ENCODE measurements at regions not wholly inside any gene's neighbourhood (a gene's known extent, or its start where the extent isn't known, plus 50 kb on each side); places are given as distances from the start of the nearest gene placed in this dataset.

DNA sequence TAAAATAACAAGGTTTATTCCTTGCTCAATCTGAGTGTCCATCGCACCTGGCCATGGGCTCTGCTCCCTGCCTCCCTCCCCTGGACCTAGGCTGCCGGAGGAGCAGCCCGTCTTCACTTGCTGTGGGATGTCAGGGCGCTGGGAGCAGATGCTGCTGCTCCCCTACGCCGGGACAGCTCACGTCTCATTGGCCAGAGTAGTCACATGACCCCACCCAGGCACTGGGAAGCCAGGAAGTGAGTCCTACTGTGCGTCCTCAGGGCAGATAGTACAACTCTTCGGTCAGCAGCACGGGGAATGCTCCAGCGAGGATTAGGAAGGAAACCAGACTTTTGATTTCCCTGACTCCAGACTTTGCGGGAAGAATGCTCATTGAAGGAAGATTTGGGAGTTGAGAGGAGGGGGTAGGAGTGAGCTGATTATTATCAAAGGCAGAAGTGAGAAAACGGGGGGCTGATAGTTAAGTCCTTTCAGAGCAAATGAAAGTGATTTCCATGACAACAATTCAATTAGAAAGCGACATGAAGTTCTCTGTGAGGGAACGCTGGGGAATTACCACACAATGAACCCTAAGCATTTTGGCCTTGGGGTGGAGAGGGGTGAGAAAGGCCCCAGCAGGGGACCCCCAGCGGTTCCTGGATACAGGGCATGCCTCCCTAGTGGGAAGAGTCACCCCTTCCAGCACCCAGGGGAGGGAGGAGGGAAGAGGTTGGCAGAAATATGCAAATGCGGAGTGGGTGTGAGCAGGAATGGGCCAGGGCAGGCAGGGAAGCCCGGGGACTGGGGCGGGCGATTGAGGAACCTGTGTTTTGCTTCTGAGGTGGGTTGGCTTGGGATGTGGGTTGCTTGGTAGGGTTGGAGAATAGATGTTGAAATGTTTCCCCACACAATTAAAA is 215.5 kb downstream of the AACS start:
- no peak for DNase-seq (ENCODE audit: low read depth in 1 of 2, low spot score in 1 of 2)
- H3K36me3 ChIP-seq = no peaks in the 10 kb centered on the region
- TF ChIP-seq, protein P1, sequence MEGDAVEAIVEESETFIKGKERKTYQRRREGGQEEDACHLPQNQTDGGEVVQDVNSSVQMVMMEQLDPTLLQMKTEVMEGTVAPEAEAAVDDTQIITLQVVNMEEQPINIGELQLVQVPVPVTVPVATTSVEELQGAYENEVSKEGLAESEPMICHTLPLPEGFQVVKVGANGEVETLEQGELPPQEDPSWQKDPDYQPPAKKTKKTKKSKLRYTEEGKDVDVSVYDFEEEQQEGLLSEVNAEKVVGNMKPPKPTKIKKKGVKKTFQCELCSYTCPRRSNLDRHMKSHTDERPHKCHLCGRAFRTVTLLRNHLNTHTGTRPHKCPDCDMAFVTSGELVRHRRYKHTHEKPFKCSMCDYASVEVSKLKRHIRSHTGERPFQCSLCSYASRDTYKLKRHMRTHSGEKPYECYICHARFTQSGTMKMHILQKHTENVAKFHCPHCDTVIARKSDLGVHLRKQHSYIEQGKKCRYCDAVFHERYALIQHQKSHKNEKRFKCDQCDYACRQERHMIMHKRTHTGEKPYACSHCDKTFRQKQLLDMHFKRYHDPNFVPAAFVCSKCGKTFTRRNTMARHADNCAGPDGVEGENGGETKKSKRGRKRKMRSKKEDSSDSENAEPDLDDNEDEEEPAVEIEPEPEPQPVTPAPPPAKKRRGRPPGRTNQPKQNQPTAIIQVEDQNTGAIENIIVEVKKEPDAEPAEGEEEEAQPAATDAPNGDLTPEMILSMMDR (IDR thresholded peaks at IDR 0.05; ENCODE audit: low read depth, low read length) = no peak
- peaks cover 7% of the 10 kb centered on the region for H3K4me1 ChIP-seq (ENCODE audit: low read depth)
- no peak overlapping the region for H3K4me3 ChIP-seq
- H3K27ac ChIP-seq = no peak overlapping the region
- no peaks in the 10 kb centered on the region for H3K9me3 ChIP-seq (ENCODE audit: low read depth)
- H3K27me3 ChIP-seq = no peaks in the 10 kb centered on the region

DNA sequence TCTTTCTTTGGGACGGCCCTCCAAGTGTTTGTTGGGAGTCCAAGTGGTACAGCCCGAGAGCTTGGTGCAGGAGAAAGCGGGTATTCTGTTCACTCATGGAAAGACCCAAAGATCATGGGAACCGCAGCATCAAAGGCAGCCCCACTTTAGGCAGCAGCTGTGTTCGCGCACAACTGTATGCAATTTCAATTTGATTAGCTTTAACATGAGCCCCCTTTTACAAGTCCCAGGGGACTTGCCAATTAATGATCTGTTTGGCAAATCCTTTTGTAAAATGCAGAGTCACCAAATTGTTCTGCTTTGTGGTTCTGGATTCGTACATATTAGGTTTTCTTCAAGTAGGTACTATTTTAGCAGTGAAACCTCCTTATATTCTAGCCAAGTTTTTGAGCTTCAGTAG is 217.7 kb downstream of the AACS start:
- Histone ChIP-seq H3K27me3 (no peaks in the 10 kb centered on the region), H3K27ac (no peak overlapping the region), H3K4me3 (no peak overlapping the region), H3K9me3 (ENCODE audit: low read depth) (no peaks in the 10 kb centered on the region), H3K36me3 (no peaks in the 10 kb centered on the region), H3K4me1 (ENCODE audit: low read depth) (no peaks in the 10 kb centered on the region)
- no peak for DNase-seq (ENCODE audit: low read depth in 1 of 2, low spot score in 1 of 2)
- TF ChIP-seq, protein P1 (IDR thresholded peaks at IDR 0.05; ENCODE audit: low read depth, low read length) = no peak

DNA sequence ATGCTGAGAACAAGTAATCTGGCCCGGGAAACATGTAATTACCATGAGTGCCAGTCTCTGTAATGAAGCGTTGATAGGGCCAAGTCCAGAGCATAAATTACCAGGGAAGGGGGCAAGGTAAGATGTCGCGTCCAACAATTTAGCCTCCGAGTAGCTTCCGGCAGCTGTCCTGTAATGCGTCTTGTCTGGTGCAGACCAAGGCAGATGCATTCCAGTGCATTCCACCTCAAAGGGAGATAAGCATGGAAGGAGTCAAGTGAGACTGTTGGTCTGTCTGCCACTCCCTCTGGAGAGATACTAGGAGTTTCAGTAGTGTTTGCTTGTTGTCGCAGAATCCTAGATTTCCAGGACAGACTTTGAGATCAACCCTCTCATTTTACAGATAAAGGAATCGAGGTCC is 218.3 kb downstream of the AACS start:
- DNase-seq (ENCODE audit: low read depth in 1 of 2, low spot score in 1 of 2) = no peak
- Histone ChIP-seq H3K36me3 (no peaks in the 10 kb centered on the region), H3K4me3 (no peak overlapping the region), H3K27ac (no peak overlapping the region), H3K9me3 (ENCODE audit: low read depth) (no peaks in the 10 kb centered on the region), H3K4me1 (ENCODE audit: low read depth) (no peaks in the 10 kb centered on the region), H3K27me3 (no peaks in the 10 kb centered on the region)
- TF ChIP-seq, protein P1 (IDR thresholded peaks at IDR 0.05; ENCODE audit: low read depth, low read length) = no peak

DNA sequence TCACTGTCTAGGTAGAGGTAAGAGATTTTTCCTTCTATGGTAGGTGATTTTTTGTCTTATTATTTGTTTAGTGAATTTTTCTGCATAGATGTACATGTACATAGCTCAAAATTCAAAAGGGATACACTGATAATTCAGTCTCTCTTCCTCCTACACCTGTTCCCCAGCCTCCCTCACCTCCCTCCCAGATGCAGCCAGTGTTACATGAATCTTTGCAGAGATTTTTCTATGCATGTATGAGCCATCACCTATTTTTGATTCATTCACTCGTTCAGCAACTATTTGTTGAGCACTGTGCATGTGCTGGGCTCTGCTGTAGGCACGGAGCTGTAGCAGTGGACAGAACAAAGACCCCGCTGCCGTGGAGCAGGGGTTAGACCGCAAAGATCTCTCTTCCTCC is 218.9 kb downstream of the AACS start:
- Histone ChIP-seq H3K36me3 (no peaks in the 10 kb centered on the region), H3K27ac (no peak overlapping the region), H3K9me3 (ENCODE audit: low read depth) (no peaks in the 10 kb centered on the region), H3K4me1 (ENCODE audit: low read depth) (no peaks in the 10 kb centered on the region), H3K4me3 (no peak overlapping the region), H3K27me3 (no peaks in the 10 kb centered on the region)
- no peak for DNase-seq (ENCODE audit: low read depth in 1 of 2, low spot score in 1 of 2)
- TF ChIP-seq, protein P1 (IDR thresholded peaks at IDR 0.05; ENCODE audit: low read depth, low read length) = no peak

DNA sequence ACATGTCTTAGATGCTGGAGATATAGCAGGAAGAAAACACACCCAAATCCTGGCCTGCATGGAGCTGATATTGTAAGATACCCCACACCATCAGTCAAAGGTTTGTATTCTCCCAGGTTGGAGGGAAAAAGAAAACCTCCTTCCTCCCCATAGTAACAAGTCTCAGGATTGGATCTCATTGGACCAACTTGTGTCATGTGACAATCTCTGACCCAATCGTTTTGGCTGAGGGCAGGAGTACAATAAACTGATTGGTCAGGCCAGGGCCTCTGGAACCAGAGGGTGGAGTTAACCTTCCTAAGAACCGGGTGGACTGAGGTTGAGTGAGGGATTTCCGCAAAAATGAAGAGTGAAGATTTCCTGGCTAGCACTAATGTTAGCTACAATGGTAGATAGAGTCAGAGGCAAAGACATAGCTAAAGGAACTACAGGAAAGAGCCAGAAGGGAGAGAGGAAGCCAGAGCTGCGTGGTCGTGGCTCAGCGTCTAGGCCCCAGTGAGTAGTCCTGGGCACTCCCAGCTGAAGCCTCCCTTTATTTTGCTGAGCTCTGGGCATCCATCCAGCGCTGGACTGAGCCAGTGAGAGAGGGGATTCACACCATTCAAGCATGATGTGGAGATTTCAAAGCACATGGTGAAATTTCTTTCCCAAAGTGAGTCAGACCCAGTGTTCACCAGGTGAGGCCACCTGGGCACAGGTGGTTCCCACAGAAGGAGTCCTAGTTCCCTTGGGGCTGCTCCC is 219.9 kb downstream of the AACS start:
- TF ChIP-seq, protein P1 (IDR thresholded peaks at IDR 0.05; ENCODE audit: low read depth, low read length) = no peak
- no peaks in the 10 kb centered on the region for H3K4me1 ChIP-seq (ENCODE audit: low read depth)
- no peaks in the 10 kb centered on the region for H3K36me3 ChIP-seq
- no peaks in the 10 kb centered on the region for H3K27me3 ChIP-seq
- H3K9me3 ChIP-seq (ENCODE audit: low read depth) = no peaks in the 10 kb centered on the region
- H3K27ac ChIP-seq = no peak overlapping the region
- H3K4me3 ChIP-seq = no peak overlapping the region
- no peak for DNase-seq (ENCODE audit: low read depth in 1 of 2, low spot score in 1 of 2)
